ENCODE measurements at regions not wholly inside any gene's neighbourhood (a gene's known extent, or its start where the extent isn't known, plus 50 kb on each side); places are given as distances from the start of the nearest gene placed in this dataset.

DNA sequence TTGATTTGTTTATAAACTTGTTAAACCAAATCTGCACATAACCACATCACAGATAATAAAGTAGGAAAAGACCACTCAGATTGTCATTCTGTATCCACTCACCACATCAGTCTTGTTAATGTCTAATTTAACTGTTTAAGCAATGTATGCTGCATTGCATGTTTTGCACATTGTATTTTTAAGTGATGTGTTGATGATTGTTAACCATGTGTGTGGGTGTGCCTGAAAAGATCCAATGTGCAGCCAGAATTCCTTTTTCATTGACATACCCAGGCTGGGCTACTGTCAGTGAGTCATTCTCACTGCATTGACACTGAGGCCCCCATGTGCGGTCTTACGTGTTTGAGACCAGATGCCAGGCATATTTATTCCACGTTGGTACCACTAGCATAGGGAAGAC, 167.3 kb downstream of the TRMT11 start:
- Histone ChIP-seq H3F3A (ENCODE audit: low read length, unreplicated experiment) (no peaks in the 10 kb centered on the region), H3K4me2 (ENCODE audit: low read length) (no peak overlapping the region), H3K9ac (ENCODE audit: low read length) (no peak overlapping the region), H4K20me1 (ENCODE audit: low read length) (no peaks in the 10 kb centered on the region), H3K27ac (ENCODE audit: low read length) (no peak overlapping the region), H2AFZ (ENCODE audit: low read length) (no peak overlapping the region), H3K4me1 (ENCODE audit: insufficient read depth, low read length) (no peaks in the 10 kb centered on the region), H3K9me2 (replicated peaks; ENCODE audit: low read length) (no peaks in the 10 kb centered on the region), H3K4me3 (ENCODE audit: low read length) (no peak overlapping the region), H3K27me3 (ENCODE audit: low read length) (no peaks in the 10 kb centered on the region), H3K9me3 (ENCODE audit: low read length) (no peaks in the 10 kb centered on the region), H3K79me2 (ENCODE audit: low read length) (no peaks in the 10 kb centered on the region), H3K36me3 (ENCODE audit: low read depth, low read length) (no peaks in the 10 kb centered on the region)
- POLR2A ChIA-PET (ENCODE audit: unreplicated experiment) = no interaction called here
- no TSS peak for BruUV-seq (replicated peaks)
- DNase-seq (no peak), ATAC-seq (no peak)
- TF ChIP-seq EZH2 (IDR thresholded peaks at IDR 0.05; ENCODE audit: low read length, unreplicated experiment) = no peak
- CTCF ChIA-PET = no interaction called here
- intact Hi-C loops (cut with micrococcal nuclease) = no loop called here

DNA sequence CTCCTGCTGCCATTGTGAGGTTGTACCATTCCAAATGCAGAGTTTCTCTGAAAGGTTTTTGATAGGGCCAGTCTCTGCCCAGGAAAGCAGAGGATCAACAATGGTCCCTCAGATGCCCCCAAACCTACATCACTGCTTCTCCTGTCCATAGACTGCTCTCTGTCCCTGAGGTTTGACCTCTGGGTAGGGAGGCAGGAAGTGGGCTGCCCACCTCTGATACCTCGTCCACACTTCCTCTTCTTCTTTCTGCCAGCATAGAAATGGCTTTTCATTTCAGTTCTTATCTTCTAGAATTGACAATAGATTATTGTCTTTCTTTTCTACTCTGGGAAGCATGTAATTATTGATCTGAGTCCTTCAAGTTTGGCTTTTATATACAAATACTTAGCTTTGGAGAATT, 170.6 kb downstream of the TRMT11 start:
- intact Hi-C loops (cut with micrococcal nuclease) = no loop called here
- no peak for ATAC-seq
- Histone ChIP-seq H3K36me3 (ENCODE audit: low read depth, low read length) (no peaks in the 10 kb centered on the region), H3K9ac (ENCODE audit: low read length) (no peak overlapping the region), H3K4me3 (ENCODE audit: low read length) (no peak overlapping the region), H3K27ac (ENCODE audit: low read length) (no peak overlapping the region), H3K9me2 (replicated peaks; ENCODE audit: low read length) (no peaks in the 10 kb centered on the region), H3K4me2 (ENCODE audit: low read length) (no peak overlapping the region), H3K27me3 (ENCODE audit: low read length) (no peaks in the 10 kb centered on the region), H3K79me2 (ENCODE audit: low read length) (no peaks in the 10 kb centered on the region), H3K9me3 (ENCODE audit: low read length) (no peaks in the 10 kb centered on the region), H2AFZ (ENCODE audit: low read length) (no peak overlapping the region), H3F3A (ENCODE audit: low read length, unreplicated experiment) (no peaks in the 10 kb centered on the region), H3K4me1 (ENCODE audit: insufficient read depth, low read length) (no peaks in the 10 kb centered on the region), H4K20me1 (ENCODE audit: low read length) (no peaks in the 10 kb centered on the region)
- POLR2A ChIA-PET (ENCODE audit: unreplicated experiment) = no interaction called here
- CTCF ChIA-PET = no interaction called here
- BruUV-seq (replicated peaks) = no TSS peak
- no peak for DNase-seq
- no peak for TF ChIP-seq EZH2phosphoT487 (IDR thresholded peaks at IDR 0.05; ENCODE audit: borderline replicate concordance, low read length)
- no peak for TF ChIP-seq EZH2 (IDR thresholded peaks at IDR 0.05; ENCODE audit: low read length, unreplicated experiment)
- TF ChIP-seq, protein P1, sequence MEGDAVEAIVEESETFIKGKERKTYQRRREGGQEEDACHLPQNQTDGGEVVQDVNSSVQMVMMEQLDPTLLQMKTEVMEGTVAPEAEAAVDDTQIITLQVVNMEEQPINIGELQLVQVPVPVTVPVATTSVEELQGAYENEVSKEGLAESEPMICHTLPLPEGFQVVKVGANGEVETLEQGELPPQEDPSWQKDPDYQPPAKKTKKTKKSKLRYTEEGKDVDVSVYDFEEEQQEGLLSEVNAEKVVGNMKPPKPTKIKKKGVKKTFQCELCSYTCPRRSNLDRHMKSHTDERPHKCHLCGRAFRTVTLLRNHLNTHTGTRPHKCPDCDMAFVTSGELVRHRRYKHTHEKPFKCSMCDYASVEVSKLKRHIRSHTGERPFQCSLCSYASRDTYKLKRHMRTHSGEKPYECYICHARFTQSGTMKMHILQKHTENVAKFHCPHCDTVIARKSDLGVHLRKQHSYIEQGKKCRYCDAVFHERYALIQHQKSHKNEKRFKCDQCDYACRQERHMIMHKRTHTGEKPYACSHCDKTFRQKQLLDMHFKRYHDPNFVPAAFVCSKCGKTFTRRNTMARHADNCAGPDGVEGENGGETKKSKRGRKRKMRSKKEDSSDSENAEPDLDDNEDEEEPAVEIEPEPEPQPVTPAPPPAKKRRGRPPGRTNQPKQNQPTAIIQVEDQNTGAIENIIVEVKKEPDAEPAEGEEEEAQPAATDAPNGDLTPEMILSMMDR (conservative IDR thresholded peaks at IDR 0.05; ENCODE audit: low read depth, low read length) = no peak

DNA sequence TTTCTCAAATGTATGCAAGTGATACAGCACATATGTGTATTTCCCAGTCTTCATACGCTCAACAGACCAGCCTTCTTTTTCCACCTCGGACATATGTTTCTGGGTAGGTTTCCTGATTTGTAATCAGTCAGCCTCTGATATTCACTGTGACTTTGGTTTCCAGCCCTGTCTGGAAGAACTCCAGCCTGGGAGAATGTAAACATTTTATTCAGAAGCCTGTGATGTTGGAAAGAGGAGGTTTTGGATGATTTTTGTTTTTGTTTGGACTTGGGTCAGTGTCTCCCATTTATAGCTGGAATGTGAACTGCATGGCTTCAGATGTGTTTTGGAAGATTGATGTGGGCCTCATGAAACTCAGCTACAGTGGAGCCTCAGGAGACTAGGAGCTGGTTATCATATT, 172.2 kb upstream of the CENPW start:
- Histone ChIP-seq H3K9ac (ENCODE audit: low read length) (no peak overlapping the region), H3K27me3 (ENCODE audit: low read length) (no peaks in the 10 kb centered on the region), H3F3A (ENCODE audit: low read length, unreplicated experiment) (no peaks in the 10 kb centered on the region), H2AFZ (ENCODE audit: low read length) (no peak overlapping the region), H3K4me3 (ENCODE audit: low read length) (no peak overlapping the region), H4K20me1 (ENCODE audit: low read length) (no peaks in the 10 kb centered on the region), H3K27ac (ENCODE audit: low read length) (no peak overlapping the region), H3K9me2 (replicated peaks; ENCODE audit: low read length) (no peaks in the 10 kb centered on the region), H3K4me1 (ENCODE audit: insufficient read depth, low read length) (peaks cover 5% of the 10 kb centered on the region), H3K79me2 (ENCODE audit: low read length) (no peaks in the 10 kb centered on the region), H3K4me2 (ENCODE audit: low read length) (no peak overlapping the region), H3K36me3 (ENCODE audit: low read depth, low read length) (no peaks in the 10 kb centered on the region), H3K9me3 (ENCODE audit: low read length) (no peaks in the 10 kb centered on the region)
- DNase-seq = no peak
- intact Hi-C loops (cut with micrococcal nuclease) = no loop called here
- no peak for TF ChIP-seq EZH2 (IDR thresholded peaks at IDR 0.05; ENCODE audit: low read length, unreplicated experiment)
- TF ChIP-seq EZH2phosphoT487 (IDR thresholded peaks at IDR 0.05; ENCODE audit: borderline replicate concordance, low read length) = no peak
- TF ChIP-seq, protein P1 (conservative IDR thresholded peaks at IDR 0.05; ENCODE audit: low read depth, low read length) = no peak
- BruUV-seq (replicated peaks) = no TSS peak
- CTCF ChIA-PET = no interaction called here
- no peak for ATAC-seq
- POLR2A ChIA-PET (ENCODE audit: unreplicated experiment) = interaction anchor here (0.7 kb wide), 1 partner anchor 240 kb away, joined by 3 read pairs; no protein-coding TSS in a partner anchor
